ENCODE measurements at regions not wholly inside any gene's neighbourhood (a gene's known extent, or its start where the extent isn't known, plus 50 kb on each side); places are given as distances from the start of the nearest gene placed in this dataset.

- DNase-seq (ENCODE audit: low read depth), result no peak
These were observed 322.0 kb upstream of the SEMA3D start for GRCh38 chr7:85508642-85509410.

- no peak for DNase-seq (ENCODE audit: low read depth)
These were observed 311.2 kb upstream of the SEMA3D start for GRCh38 chr7:85498031-85498430.

- no peak for DNase-seq (ENCODE audit: low read depth)
These were observed 302.6 kb upstream of the SEMA3D start for GRCh38 chr7:85489498-85489897.

GRCh38 chr7:85488406-85488805, 301.6 kb upstream of the SEMA3D start:
- DNase-seq (ENCODE audit: low read depth), result no peak

GRCh38 chr7:85483177-85483576, 296.3 kb upstream of the SEMA3D start:
- no peak for DNase-seq (ENCODE audit: low read depth)

- DNase-seq (ENCODE audit: low read depth), result no peak
These were observed 293.8 kb upstream of the SEMA3D start for GRCh38 chr7:85480666-85481065.

GRCh38 chr7:85479918-85480643, 293.2 kb upstream of the SEMA3D start:
- no peak for DNase-seq (ENCODE audit: low read depth)

- no peak for DNase-seq (ENCODE audit: low read depth)
These were observed 291.7 kb upstream of the SEMA3D start for GRCh38 chr7:85478530-85478929.

- no peak for DNase-seq (ENCODE audit: low read depth)
These were observed 288.6 kb upstream of the SEMA3D start for GRCh38 chr7:85475476-85475875.

GRCh38 chr7:85475071-85475470, 288.2 kb upstream of the SEMA3D start:
- DNase-seq (ENCODE audit: low read depth), result no peak

GRCh38 chr7:85474234-85474633, 287.4 kb upstream of the SEMA3D start:
- no peak for DNase-seq (ENCODE audit: low read depth)

GRCh38 chr7:85471740-85472139, 284.9 kb upstream of the SEMA3D start:
- DNase-seq (ENCODE audit: low read depth), result no peak

- no peak for DNase-seq (ENCODE audit: low read depth)
These were observed 284.5 kb upstream of the SEMA3D start for GRCh38 chr7:85471307-85471706.

- no peak for DNase-seq (ENCODE audit: low read depth)
These were observed 282.7 kb upstream of the SEMA3D start for GRCh38 chr7:85469446-85470010.

- DNase-seq (ENCODE audit: low read depth), result no peak
These were observed 277.3 kb upstream of the SEMA3D start for GRCh38 chr7:85464042-85464651.

GRCh38 chr7:85462671-85463070, 275.8 kb upstream of the SEMA3D start:
- no peak for DNase-seq (ENCODE audit: low read depth)

- no peak for DNase-seq (ENCODE audit: low read depth)
These were observed 271.1 kb upstream of the SEMA3D start for GRCh38 chr7:85457911-85458310.

- DNase-seq (ENCODE audit: low read depth), result no peak
These were observed 269.4 kb upstream of the SEMA3D start for GRCh38 chr7:85456254-85456653.

GRCh38 chr7:85454904-85455303, 268.0 kb upstream of the SEMA3D start:
- DNase-seq (ENCODE audit: low read depth), result no peak

- DNase-seq (ENCODE audit: low read depth), result no peak
These were observed 265.8 kb upstream of the SEMA3D start for GRCh38 chr7:85452674-85453073.

GRCh38 chr7:85449478-85449877, 262.6 kb upstream of the SEMA3D start:
- no peak for DNase-seq (ENCODE audit: low read depth)

GRCh38 chr7:85447004-85447403, 260.1 kb upstream of the SEMA3D start:
- no peak for DNase-seq (ENCODE audit: low read depth)

- DNase-seq (ENCODE audit: low read depth), result no peak
These were observed 239.7 kb upstream of the SEMA3D start for GRCh38 chr7:85426487-85426960.

All from T follicular helper cell (primary cell).